Activated CD8-positive, alpha-beta T cell treated with anti-CD3 and anti-CD28 coated beads for 36 hours (primary cell): ENCODE measurements at regions not wholly inside any gene's neighbourhood (a gene's known extent, or its start where the extent isn't known, plus 50 kb on each side); places are given as distances from the start of the nearest gene placed in this dataset.

Experiments
- ATAC-seq: fragments of 200-7000 bp; cut with Tn5 transposase; one replicate; pipeline ENCODE4 v1.10.0; 2021; ENCODE audit warnings: mild to moderate bottlenecking, moderate library complexity
- CTCF ChIA-PET: fragments of 350-600 bp; sonication (Branson Sonifier 250); formaldehyde crosslinking; loops from one replicate; lab custom pipeline; 2021; ENCODE audit warnings: antibody characterized with exemption; lab: Charles Lee
- POLR2A ChIA-PET: fragments of 350-600 bp; sonication (Branson Sonifier 250); formaldehyde crosslinking; loops from one replicate; lab custom pipeline; 2021; ENCODE audit warnings: antibody characterized with exemption; lab: Charles Lee
- DNase-seq: peaks from one replicate; pipeline ENCODE4 v3.0.0-alpha.2; 2020
- H3K27ac Mint-ChIP-seq: one replicate; pipeline ENCODE4 v1.8.0; 2021; ENCODE audit warnings: mild to moderate bottlenecking, mixed read lengths
- H3K27me3 Mint-ChIP-seq: one replicate; pipeline ENCODE4 v1.8.0; 2021; ENCODE audit warnings: mixed read lengths
- H3K36me3 Mint-ChIP-seq: one replicate; pipeline ENCODE4 v1.8.0; 2021; ENCODE audit warnings: low read depth, mixed read lengths
- H3K4me1 Mint-ChIP-seq: one replicate; pipeline ENCODE4 v1.8.0; 2021; ENCODE audit warnings: low read depth, mixed read lengths
- H3K4me3 Mint-ChIP-seq: one replicate; pipeline ENCODE4 v1.8.0; 2021; ENCODE audit warnings: mild to moderate bottlenecking, moderate library complexity, mixed read lengths
- H3K9me3 Mint-ChIP-seq: one replicate; pipeline ENCODE4 v1.8.0; 2021; ENCODE audit warnings: mixed read lengths
- intact Hi-C: fragments of 100-400 bp; cut with micrococcal nuclease; formaldehyde crosslinking; loops from one replicate; pipeline ENCODE4 v1.10.0; 2022
- TF ChIP-seq, protein P1 (sequence below): fragments of 200-600 bp; IDR thresholded peaks from one replicate; pipeline ENCODE4 v1.8.0; 2022; ENCODE audit warnings: antibody characterized with exemption, mild to moderate bottlenecking

DNA sequence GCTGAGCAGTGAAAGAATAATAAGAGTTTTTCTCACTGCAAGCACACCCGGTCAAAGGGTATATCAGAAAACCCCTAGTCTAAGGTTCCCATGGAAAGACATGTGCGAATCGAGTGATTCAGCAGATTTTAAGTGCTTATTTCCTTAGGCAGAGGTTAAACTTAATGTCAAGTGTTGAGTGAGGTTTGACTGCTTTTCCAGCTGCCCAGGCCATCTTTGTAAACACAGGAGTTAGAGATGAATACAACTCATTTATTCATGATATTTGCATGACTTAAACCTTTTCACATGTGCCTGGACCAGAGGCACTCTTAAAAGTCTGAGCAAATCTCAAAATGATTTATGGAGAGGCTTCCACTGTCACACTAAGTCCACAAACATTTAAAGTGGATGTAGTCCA lies 137.8 kb upstream of the RGMB start:
- TF ChIP-seq, protein P1, sequence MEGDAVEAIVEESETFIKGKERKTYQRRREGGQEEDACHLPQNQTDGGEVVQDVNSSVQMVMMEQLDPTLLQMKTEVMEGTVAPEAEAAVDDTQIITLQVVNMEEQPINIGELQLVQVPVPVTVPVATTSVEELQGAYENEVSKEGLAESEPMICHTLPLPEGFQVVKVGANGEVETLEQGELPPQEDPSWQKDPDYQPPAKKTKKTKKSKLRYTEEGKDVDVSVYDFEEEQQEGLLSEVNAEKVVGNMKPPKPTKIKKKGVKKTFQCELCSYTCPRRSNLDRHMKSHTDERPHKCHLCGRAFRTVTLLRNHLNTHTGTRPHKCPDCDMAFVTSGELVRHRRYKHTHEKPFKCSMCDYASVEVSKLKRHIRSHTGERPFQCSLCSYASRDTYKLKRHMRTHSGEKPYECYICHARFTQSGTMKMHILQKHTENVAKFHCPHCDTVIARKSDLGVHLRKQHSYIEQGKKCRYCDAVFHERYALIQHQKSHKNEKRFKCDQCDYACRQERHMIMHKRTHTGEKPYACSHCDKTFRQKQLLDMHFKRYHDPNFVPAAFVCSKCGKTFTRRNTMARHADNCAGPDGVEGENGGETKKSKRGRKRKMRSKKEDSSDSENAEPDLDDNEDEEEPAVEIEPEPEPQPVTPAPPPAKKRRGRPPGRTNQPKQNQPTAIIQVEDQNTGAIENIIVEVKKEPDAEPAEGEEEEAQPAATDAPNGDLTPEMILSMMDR: no peak
- DNase-seq (no peak), ATAC-seq (no peak)
- H3K27me3 Mint-ChIP-seq: peaks cover 4% of the 10 kb centered on the region
- H3K36me3 Mint-ChIP-seq: no peaks in the 10 kb centered on the region
- H3K4me3 Mint-ChIP-seq: no peak overlapping the region
- H3K27ac Mint-ChIP-seq: no peak overlapping the region
- no peaks in the 10 kb centered on the region for H3K4me1 Mint-ChIP-seq
- intact Hi-C loops: no loop called here
- POLR2A ChIA-PET: interaction anchor here (0.6 kb wide), 1 partner anchor 987 kb away, joined by 3 read pairs; no protein-coding TSS in a partner anchor
- no peaks in the 10 kb centered on the region for H3K9me3 Mint-ChIP-seq
- CTCF ChIA-PET: no interaction called here

DNA sequence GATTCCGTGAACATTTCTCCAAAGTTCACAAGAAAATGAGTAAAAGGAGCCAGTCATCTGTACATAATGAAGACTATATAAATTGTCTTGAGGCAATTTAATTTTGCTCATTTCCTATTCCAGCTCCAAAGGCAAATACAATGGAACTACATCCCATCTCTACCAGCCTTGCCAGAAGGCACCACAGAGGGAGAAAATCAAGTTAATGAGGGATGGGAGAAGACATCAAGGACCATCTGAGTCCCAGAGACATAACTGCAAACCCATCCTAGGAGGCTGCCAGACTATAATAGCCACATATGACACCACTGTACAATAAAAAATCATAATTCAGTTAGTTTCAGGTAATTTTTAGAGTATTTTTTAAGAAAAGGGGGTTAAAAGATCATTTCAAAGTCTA lies 136.3 kb upstream of the RGMB start:
- no peak overlapping the region for H3K4me3 Mint-ChIP-seq
- peaks cover 4% of the 10 kb centered on the region for H3K27me3 Mint-ChIP-seq
- no peak overlapping the region for H3K27ac Mint-ChIP-seq
- TF ChIP-seq, protein P1: no peak
- intact Hi-C loops: no loop called here
- H3K36me3 Mint-ChIP-seq: no peaks in the 10 kb centered on the region
- ChIA-PET POLR2A (no interaction called here), CTCF (no interaction called here)
- DNase-seq (no peak), ATAC-seq (no peak)
- no peaks in the 10 kb centered on the region for H3K9me3 Mint-ChIP-seq
- no peaks in the 10 kb centered on the region for H3K4me1 Mint-ChIP-seq

DNA sequence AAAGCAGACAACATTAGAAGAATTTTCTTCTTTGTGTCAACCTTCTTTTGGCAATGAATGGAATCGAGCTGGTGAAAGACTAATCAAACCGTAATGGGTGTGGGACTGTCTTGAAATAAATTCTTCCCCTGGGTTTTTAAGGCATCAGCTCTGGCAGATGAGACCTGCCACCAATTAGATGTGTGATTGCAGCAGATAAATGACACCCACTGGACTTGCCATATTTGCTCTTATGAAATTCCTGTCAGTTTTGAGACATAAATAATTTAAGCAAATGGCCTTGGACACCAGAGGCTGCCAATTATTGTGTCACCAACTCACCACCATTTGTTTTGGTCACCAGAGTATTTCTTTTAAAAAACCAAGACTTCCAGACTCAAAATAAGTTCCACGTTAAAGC lies 135.9 kb upstream of the RGMB start:
- H3K4me1 Mint-ChIP-seq: no peaks in the 10 kb centered on the region
- CTCF ChIA-PET: no interaction called here
- POLR2A ChIA-PET: no interaction called here

DNA sequence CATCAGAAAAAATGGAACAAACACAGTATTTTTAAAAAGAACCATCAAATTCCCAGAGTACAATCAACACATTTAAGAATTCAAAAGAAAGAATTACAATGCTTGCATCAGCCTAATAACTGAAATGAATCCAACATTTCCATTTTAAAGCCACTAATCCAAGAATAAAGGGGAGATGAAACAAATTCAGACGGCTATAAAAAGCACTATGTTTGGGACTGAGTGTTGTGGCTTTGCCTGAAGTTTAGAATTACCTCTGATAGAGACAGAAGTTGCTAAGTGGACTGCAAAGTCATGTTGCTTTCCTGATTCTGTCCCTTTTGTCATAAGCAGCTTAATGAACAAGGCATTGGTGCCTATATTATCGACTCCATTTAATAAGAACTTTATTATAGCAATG lies 135.4 kb upstream of the RGMB start:
- no peak for DNase-seq
- H3K36me3 Mint-ChIP-seq: no peaks in the 10 kb centered on the region
- no peak for ATAC-seq
- intact Hi-C loops: no loop called here
- H3K27me3 Mint-ChIP-seq: peaks cover 4% of the 10 kb centered on the region
- TF ChIP-seq, protein P1: no peak
- no peak overlapping the region for H3K4me3 Mint-ChIP-seq
- POLR2A ChIA-PET: no interaction called here
- H3K27ac Mint-ChIP-seq: no peak overlapping the region
- H3K9me3 Mint-ChIP-seq: no peaks in the 10 kb centered on the region
- CTCF ChIA-PET: no interaction called here
- H3K4me1 Mint-ChIP-seq: no peaks in the 10 kb centered on the region

More for the DNA sequence above, 135.9 kb upstream of the RGMB start:
- no peaks in the 10 kb centered on the region for H3K9me3 Mint-ChIP-seq
- TF ChIP-seq, protein P1: no peak
- H3K4me3 Mint-ChIP-seq: no peak overlapping the region
- DNase-seq (no peak), ATAC-seq (no peak)
- intact Hi-C loops: no loop called here
- peaks cover 4% of the 10 kb centered on the region for H3K27me3 Mint-ChIP-seq
- H3K36me3 Mint-ChIP-seq: no peaks in the 10 kb centered on the region
- no peak overlapping the region for H3K27ac Mint-ChIP-seq

DNA sequence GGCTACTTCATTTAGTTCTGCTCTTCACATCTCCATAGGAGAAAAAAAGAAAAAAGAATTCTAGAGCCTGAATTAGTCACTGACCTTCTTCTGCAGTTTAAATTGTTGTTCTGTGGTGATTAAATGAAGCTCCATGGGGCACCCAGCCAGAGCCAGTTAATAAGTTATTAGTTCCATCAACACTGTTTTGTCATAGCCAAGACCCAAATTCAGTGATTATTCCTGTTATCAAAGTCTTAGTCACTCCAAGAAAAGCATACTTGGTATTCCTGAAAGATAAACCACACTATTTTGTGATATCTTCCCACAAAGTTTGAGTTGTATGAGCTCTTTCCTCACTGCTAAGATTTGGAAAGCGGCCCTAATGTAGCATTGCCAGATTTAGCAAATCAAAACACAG lies 134.8 kb upstream of the RGMB start:
- intact Hi-C loops: no loop called here
- CTCF ChIA-PET: interaction anchor here (1.0 kb wide), 1 partner anchor 130 kb away, joined by 4 read pairs; no protein-coding TSS in a partner anchor
- POLR2A ChIA-PET: no interaction called here
- no peak overlapping the region for H3K4me3 Mint-ChIP-seq
- ATAC-seq: no peak
- no peaks in the 10 kb centered on the region for H3K36me3 Mint-ChIP-seq
- TF ChIP-seq, protein P1: no peak
- H3K27me3 Mint-ChIP-seq: peaks cover 2% of the 10 kb centered on the region
- H3K4me1 Mint-ChIP-seq: no peaks in the 10 kb centered on the region
- H3K27ac Mint-ChIP-seq: no peak overlapping the region
- no peak for DNase-seq
- H3K9me3 Mint-ChIP-seq: no peaks in the 10 kb centered on the region
